ENCODE measurements at regions not wholly inside any gene's neighbourhood (a gene's known extent, or its start where the extent isn't known, plus 50 kb on each side); places are given as distances from the start of the nearest gene placed in this dataset.

DNA sequence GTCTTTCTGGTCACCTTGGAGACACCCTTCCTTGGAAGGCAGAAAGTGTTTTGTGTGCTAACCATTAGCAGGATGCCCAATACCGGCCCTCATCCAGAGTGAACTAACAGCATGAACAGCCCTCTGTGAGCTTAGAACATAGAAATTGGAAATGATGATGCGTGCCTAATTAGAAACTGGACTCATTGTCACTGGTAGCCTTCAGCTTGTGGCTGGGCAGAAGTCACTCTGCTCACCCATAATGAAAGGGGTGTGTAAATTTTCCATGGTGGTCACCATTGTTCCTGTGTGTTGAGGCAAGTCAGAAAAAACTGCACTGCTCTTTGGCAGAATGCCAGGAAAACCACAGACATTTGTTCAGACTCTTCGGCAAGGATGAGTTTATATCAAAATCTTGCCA lies 74.7 kb upstream of the CNTN4 start:
- Histone ChIP-seq H3K36me3 (no peaks in the 10 kb centered on the region), H3K9me3 (no peaks in the 10 kb centered on the region), H3K4me3 (no peak overlapping the region), H3K27ac (no peak overlapping the region), H3K4me1 (replicated peaks) (no peaks in the 10 kb centered on the region), H3K27me3 (replicated peaks; ENCODE audit: insufficient read depth) (no peaks in the 10 kb centered on the region)
- no peak for DNase-seq (ENCODE audit: low spot score)
- TF ChIP-seq, protein P1, sequence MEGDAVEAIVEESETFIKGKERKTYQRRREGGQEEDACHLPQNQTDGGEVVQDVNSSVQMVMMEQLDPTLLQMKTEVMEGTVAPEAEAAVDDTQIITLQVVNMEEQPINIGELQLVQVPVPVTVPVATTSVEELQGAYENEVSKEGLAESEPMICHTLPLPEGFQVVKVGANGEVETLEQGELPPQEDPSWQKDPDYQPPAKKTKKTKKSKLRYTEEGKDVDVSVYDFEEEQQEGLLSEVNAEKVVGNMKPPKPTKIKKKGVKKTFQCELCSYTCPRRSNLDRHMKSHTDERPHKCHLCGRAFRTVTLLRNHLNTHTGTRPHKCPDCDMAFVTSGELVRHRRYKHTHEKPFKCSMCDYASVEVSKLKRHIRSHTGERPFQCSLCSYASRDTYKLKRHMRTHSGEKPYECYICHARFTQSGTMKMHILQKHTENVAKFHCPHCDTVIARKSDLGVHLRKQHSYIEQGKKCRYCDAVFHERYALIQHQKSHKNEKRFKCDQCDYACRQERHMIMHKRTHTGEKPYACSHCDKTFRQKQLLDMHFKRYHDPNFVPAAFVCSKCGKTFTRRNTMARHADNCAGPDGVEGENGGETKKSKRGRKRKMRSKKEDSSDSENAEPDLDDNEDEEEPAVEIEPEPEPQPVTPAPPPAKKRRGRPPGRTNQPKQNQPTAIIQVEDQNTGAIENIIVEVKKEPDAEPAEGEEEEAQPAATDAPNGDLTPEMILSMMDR (IDR thresholded peaks at IDR 0.05) = no peak
- no peak for TF ChIP-seq POLR2A (IDR thresholded peaks at IDR 0.05)
- 55% methylated on average over 3 of the region's 3 CpGs for WGBS
- intact Hi-C loops (cut with DNase I) = no loop called here

DNA sequence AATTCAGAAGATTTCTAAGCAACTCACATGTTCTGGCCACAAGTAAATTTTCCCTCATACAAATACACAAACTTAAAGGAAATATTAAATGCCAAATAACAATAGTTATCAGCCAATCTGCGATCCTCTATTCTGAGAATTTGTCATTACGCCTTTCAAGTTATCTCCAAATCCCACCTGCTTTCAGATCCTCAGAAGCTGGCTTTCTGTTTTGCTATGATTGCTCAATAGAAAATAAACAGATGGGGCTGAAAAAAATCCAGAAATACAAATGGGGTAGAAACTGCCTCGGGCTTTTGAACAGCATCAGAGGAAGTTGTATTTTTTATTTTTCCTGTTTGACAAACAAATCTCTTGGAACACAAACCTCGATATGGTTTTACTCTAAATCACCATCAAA lies 74.0 kb upstream of the CNTN4 start:
- Histone ChIP-seq H3K4me3 (no peak overlapping the region), H3K36me3 (no peaks in the 10 kb centered on the region), H3K4me1 (replicated peaks) (no peaks in the 10 kb centered on the region), H3K9me3 (no peaks in the 10 kb centered on the region), H3K27ac (no peak overlapping the region), H3K27me3 (replicated peaks; ENCODE audit: insufficient read depth) (no peaks in the 10 kb centered on the region)
- intact Hi-C loops (cut with DNase I) = no loop called here
- DNase-seq (ENCODE audit: low spot score) = no peak
- WGBS = 52% methylated on average over 4 of the region's 4 CpGs
- TF ChIP-seq, protein P1 (IDR thresholded peaks at IDR 0.05) = no peak
- TF ChIP-seq POLR2A (IDR thresholded peaks at IDR 0.05) (no peak), POLR2AphosphoS5 (IDR thresholded peaks at IDR 0.05) (no peak)

DNA sequence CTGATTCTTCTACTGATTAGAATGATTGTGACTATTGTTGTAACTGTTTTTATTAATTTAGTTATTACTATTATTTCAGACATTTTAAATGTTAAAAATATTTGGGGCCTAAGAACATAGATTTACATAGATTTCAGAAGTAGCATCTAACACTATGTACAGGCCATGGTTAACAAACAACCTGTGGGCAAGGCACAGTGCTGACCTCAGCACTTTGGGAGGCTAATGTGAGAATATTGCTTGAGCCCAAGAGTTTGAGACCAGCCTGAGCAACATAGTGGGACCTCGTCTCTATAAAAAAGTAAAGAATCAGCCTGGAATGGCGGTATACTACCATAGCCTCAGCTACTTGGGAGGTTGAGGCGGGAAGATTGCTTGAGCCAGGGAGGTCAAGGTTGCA lies 69.1 kb upstream of the CNTN4 start:
- TF ChIP-seq POLR2AphosphoS5 (IDR thresholded peaks at IDR 0.05) (no peak), POLR2A (IDR thresholded peaks at IDR 0.05) (no peak)
- TF ChIP-seq, protein P1 (IDR thresholded peaks at IDR 0.05) = no peak
- 96% methylated on average over 3 of the region's 3 CpGs for WGBS
- no peaks in the 10 kb centered on the region for H3K4me1 ChIP-seq (replicated peaks)
- H3K9me3 ChIP-seq = no peaks in the 10 kb centered on the region
- H3K27me3 ChIP-seq (replicated peaks; ENCODE audit: insufficient read depth) = no peaks in the 10 kb centered on the region
- intact Hi-C loops (cut with DNase I) = no loop called here
- no peak overlapping the region for H3K4me3 ChIP-seq
- H3K27ac ChIP-seq = no peak overlapping the region
- H3K36me3 ChIP-seq = no peaks in the 10 kb centered on the region
- no peak for DNase-seq (ENCODE audit: low spot score)

DNA sequence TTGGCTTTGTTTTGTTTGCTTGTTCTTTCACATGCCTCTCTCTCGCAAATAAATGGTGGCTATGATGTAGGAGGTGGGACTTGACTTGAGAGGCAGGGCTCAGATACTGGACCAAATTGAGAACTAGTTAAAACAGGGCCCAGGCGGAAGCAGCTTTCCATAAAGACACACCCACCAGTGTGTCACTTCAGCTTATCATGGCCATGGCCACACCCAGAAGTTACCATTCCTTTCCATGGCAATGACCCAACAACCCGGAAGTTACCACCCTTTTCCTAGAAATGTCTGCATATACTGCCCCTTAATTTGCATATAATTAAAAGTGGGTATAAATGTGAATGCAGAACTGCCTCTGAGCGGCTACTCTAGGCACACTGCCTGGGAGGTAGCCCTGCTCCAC lies 62.6 kb upstream of the CNTN4 start:
- Histone ChIP-seq H3K9me3 (no peaks in the 10 kb centered on the region), H3K4me1 (replicated peaks) (no peaks in the 10 kb centered on the region), H3K27ac (no peak overlapping the region), H3K27me3 (replicated peaks; ENCODE audit: insufficient read depth) (no peaks in the 10 kb centered on the region), H3K4me3 (no peak overlapping the region), H3K36me3 (no peaks in the 10 kb centered on the region)
- 90% methylated on average over 4 of the region's 4 CpGs for WGBS
- no peak for TF ChIP-seq POLR2A (IDR thresholded peaks at IDR 0.05)
- no peak for DNase-seq (ENCODE audit: low spot score)
- intact Hi-C loops (cut with DNase I) = no loop called here

DNA sequence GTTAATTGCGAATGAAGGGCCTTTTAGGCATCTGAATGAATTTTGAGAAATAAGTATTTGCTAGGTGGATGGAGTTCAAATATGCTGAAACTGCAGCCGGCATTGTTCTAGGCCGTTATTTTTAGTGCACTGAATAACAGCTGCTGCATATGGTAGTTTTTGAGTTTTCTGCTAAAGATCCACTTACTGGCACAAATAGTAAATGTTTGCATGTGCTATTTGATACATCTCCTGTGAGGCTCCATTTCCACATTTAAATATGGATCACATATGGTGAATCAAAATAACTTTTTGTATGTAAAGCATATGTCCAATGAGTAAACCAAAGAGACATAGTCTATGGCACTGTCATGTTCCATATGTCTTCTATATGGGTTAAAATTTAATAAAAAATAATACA lies 56.7 kb upstream of the CNTN4 start:
- Histone ChIP-seq H3K27me3 (replicated peaks; ENCODE audit: insufficient read depth) (no peaks in the 10 kb centered on the region), H3K36me3 (no peaks in the 10 kb centered on the region), H3K4me3 (no peak overlapping the region), H3K4me1 (replicated peaks) (no peaks in the 10 kb centered on the region), H3K9me3 (no peaks in the 10 kb centered on the region), H3K27ac (no peak overlapping the region)
- 83% methylated on average over 3 of the region's 3 CpGs for WGBS
- no peak for DNase-seq (ENCODE audit: low spot score)
- TF ChIP-seq POLR2AphosphoS5 (IDR thresholded peaks at IDR 0.05) (no peak), POLR2A (IDR thresholded peaks at IDR 0.05) (no peak)
- TF ChIP-seq, protein P1 (IDR thresholded peaks at IDR 0.05) = no peak
- intact Hi-C loops (cut with DNase I) = no loop called here
